ENCODE measurements at regions not wholly inside any gene's neighbourhood (a gene's known extent, or its start where the extent isn't known, plus 50 kb on each side); places are given as distances from the start of the nearest gene placed in this dataset.

- Histone ChIP-seq H3K9me3 (no peaks in the 10 kb centered on the region), H3K4me3 (ENCODE audit: low read depth, low read length) (no peak overlapping the region), H3K36me3 (no peaks in the 10 kb centered on the region), H3K27me3 (no peaks in the 10 kb centered on the region), H3K4me1 (peaks cover 11% of the 10 kb centered on the region)
- no peak for TF ChIP-seq CTCF (IDR thresholded peaks at IDR 0.05; ENCODE audit: low read depth, low read length)
- no peak for DNase-seq
Observed at GRCh38 chr13:58151452-58151851, 519.9 kb downstream of the PCDH17 start.

- Histone ChIP-seq H3K36me3 (no peaks in the 10 kb centered on the region), H3K9me3 (no peaks in the 10 kb centered on the region), H3K27me3 (no peaks in the 10 kb centered on the region), H3K4me3 (ENCODE audit: low read depth, low read length) (no peak overlapping the region), H3K4me1 (no peaks in the 10 kb centered on the region)
- no peak for DNase-seq
- no peak for TF ChIP-seq CTCF (IDR thresholded peaks at IDR 0.05; ENCODE audit: low read depth, low read length)
Observed at GRCh38 chr13:58160980-58161379, 529.4 kb downstream of the PCDH17 start.

- Histone ChIP-seq H3K27me3 (no peaks in the 10 kb centered on the region), H3K4me3 (ENCODE audit: low read depth, low read length) (no peak overlapping the region), H3K4me1 (no peaks in the 10 kb centered on the region), H3K9me3 (no peaks in the 10 kb centered on the region), H3K36me3 (no peaks in the 10 kb centered on the region)
- DNase-seq = no peak
- TF ChIP-seq CTCF (IDR thresholded peaks at IDR 0.05; ENCODE audit: low read depth, low read length) = no peak
Observed at GRCh38 chr13:58165617-58166016, 534.1 kb downstream of the PCDH17 start.

GRCh38 chr13:58181111-58181510 lies 549.6 kb downstream of the PCDH17 start:
- H3K27me3 ChIP-seq = no peaks in the 10 kb centered on the region
- no peaks in the 10 kb centered on the region for H3K9me3 ChIP-seq
- no peak for TF ChIP-seq CTCF (IDR thresholded peaks at IDR 0.05; ENCODE audit: low read depth, low read length)
- H3K4me3 ChIP-seq (ENCODE audit: low read depth, low read length) = no peak overlapping the region
- no peaks in the 10 kb centered on the region for H3K36me3 ChIP-seq
- no peak for DNase-seq
- no peaks in the 10 kb centered on the region for H3K4me1 ChIP-seq

- H3K27me3 ChIP-seq = no peaks in the 10 kb centered on the region
- no peak for TF ChIP-seq CTCF (IDR thresholded peaks at IDR 0.05; ENCODE audit: low read depth, low read length)
- peaks cover 3% of the 10 kb centered on the region; the same call in 1 of the 2 replicates for H3K4me1 ChIP-seq
- no peaks in the 10 kb centered on the region for H3K36me3 ChIP-seq
- no peak for DNase-seq
- no peaks in the 10 kb centered on the region for H3K9me3 ChIP-seq
- no peak overlapping the region for H3K4me3 ChIP-seq (ENCODE audit: low read depth, low read length)
Observed at GRCh38 chr13:58187881-58188280, 556.3 kb downstream of the PCDH17 start.

- no peaks in the 10 kb centered on the region for H3K27me3 ChIP-seq
- no peaks in the 10 kb centered on the region for H3K9me3 ChIP-seq
- H3K36me3 ChIP-seq = no peaks in the 10 kb centered on the region
- H3K4me1 ChIP-seq = peaks cover 3% of the 10 kb centered on the region; the same call in 1 of the 2 replicates
- no peak for DNase-seq
- no peak overlapping the region for H3K4me3 ChIP-seq (ENCODE audit: low read depth, low read length)
- TF ChIP-seq CTCF (IDR thresholded peaks at IDR 0.05; ENCODE audit: low read depth, low read length) = no peak
Observed at GRCh38 chr13:58190577-58190976, 559.0 kb downstream of the PCDH17 start.

Data from BE2C (cell line).